ENCODE measurements at regions not wholly inside any gene's neighbourhood (a gene's known extent, or its start where the extent isn't known, plus 50 kb on each side); places are given as distances from the start of the nearest gene placed in this dataset.
"Not testable (repeated sequence)": the region's sequence is repeated elsewhere in the genome, so short reads cannot be mapped to it uniquely, and the experiment has no call there.

- no peaks in the 10 kb centered on the region for H3K4me1 Mint-ChIP-seq (ENCODE audit: low read depth)
- ATAC-seq (no peak), DNase-seq (no peak)
- no peaks in the 10 kb centered on the region for H3K27me3 Mint-ChIP-seq
- POLR2A ChIA-PET = no interaction called here
- no peak for TF ChIP-seq CTCF (IDR thresholded peaks at IDR 0.05)
- no peaks in the 10 kb centered on the region for H3K9me3 Mint-ChIP-seq
- no peak overlapping the region for H3K4me3 Mint-ChIP-seq
- intact Hi-C loops (cut with micrococcal nuclease) = no loop called here
- CTCF ChIA-PET = no interaction called here
- H3K36me3 Mint-ChIP-seq (ENCODE audit: low read depth) = no peaks in the 10 kb centered on the region
- H3K27ac Mint-ChIP-seq = no peak overlapping the region
These were observed 214.2 kb upstream of the PUDP start for GRCh38 chrX:7362111-7362510.

- no peaks in the 10 kb centered on the region for H3K27me3 Mint-ChIP-seq
- ATAC-seq = no peak
These were observed 204.0 kb upstream of the PUDP start for GRCh38 chrX:7351926-7352325.

GRCh38 chrX:7347465-7347864 is 199.5 kb upstream of the PUDP start:
- H3K4me3 Mint-ChIP-seq = no peak overlapping the region
- H3K4me1 Mint-ChIP-seq (ENCODE audit: low read depth) = no peaks in the 10 kb centered on the region

More at GRCh38 chrX:7351926-7352325, 204.0 kb upstream of the PUDP start:
- POLR2A ChIA-PET = no interaction called here
- intact Hi-C loops (cut with micrococcal nuclease) = no loop called here
- no peak overlapping the region for H3K27ac Mint-ChIP-seq
- DNase-seq = no peak
- CTCF ChIA-PET = no interaction called here
- no peak for TF ChIP-seq CTCF (IDR thresholded peaks at IDR 0.05)
- no peaks in the 10 kb centered on the region for H3K36me3 Mint-ChIP-seq (ENCODE audit: low read depth)
- no peaks in the 10 kb centered on the region for H3K9me3 Mint-ChIP-seq
- H3K4me1 Mint-ChIP-seq (ENCODE audit: low read depth) = no peaks in the 10 kb centered on the region
- H3K4me3 Mint-ChIP-seq = no peak overlapping the region

GRCh38 chrX:7346021-7346420 is 198.1 kb upstream of the PUDP start:
- ATAC-seq (no peak), DNase-seq (no peak)
- Mint-ChIP-seq H3K27me3 (no peaks in the 10 kb centered on the region), H3K36me3 (ENCODE audit: low read depth) (no peaks in the 10 kb centered on the region), H3K9me3 (no peaks in the 10 kb centered on the region), H3K27ac (no peak overlapping the region), H3K4me1 (ENCODE audit: low read depth) (no peaks in the 10 kb centered on the region), H3K4me3 (no peak overlapping the region)
- intact Hi-C loops (cut with micrococcal nuclease) = no loop called here
- ChIA-PET CTCF (no interaction called here), POLR2A (no interaction called here)
- no peak for TF ChIP-seq CTCF (IDR thresholded peaks at IDR 0.05)

More at GRCh38 chrX:7347465-7347864, 199.5 kb upstream of the PUDP start:
- Mint-ChIP-seq H3K36me3 (ENCODE audit: low read depth) (no peaks in the 10 kb centered on the region), H3K9me3 (no peaks in the 10 kb centered on the region), H3K27ac (no peak overlapping the region), H3K27me3 (no peaks in the 10 kb centered on the region)
- ATAC-seq (no peak), DNase-seq (no peak)
- POLR2A ChIA-PET = no interaction called here
- TF ChIP-seq CTCF (IDR thresholded peaks at IDR 0.05) = no peak
- CTCF ChIA-PET = no interaction called here
- intact Hi-C loops (cut with micrococcal nuclease) = no loop called here

GRCh38 chrX:7343181-7343580 is 195.2 kb upstream of the PUDP start:
- DNase-seq (no peak), ATAC-seq (no peak)
- TF ChIP-seq CTCF (IDR thresholded peaks at IDR 0.05) = no peak
- no peaks in the 10 kb centered on the region for H3K4me1 Mint-ChIP-seq (ENCODE audit: low read depth)
- H3K27me3 Mint-ChIP-seq = no peaks in the 10 kb centered on the region
- CTCF ChIA-PET = no interaction called here
- intact Hi-C loops (cut with micrococcal nuclease) = no loop called here
- POLR2A ChIA-PET = no interaction called here
- no peak overlapping the region for H3K4me3 Mint-ChIP-seq
- H3K36me3 Mint-ChIP-seq (ENCODE audit: low read depth) = no peaks in the 10 kb centered on the region
- no peaks in the 10 kb centered on the region for H3K9me3 Mint-ChIP-seq
- no peak overlapping the region for H3K27ac Mint-ChIP-seq

GRCh38 chrX:7335816-7336362 is 187.9 kb upstream of the PUDP start:
- H3K27me3 Mint-ChIP-seq = not testable (repeated sequence)

More at GRCh38 chrX:7335816-7336362, 187.9 kb upstream of the PUDP start:
- ATAC-seq; H3K27ac Mint-ChIP-seq; H3K4me3 Mint-ChIP-seq; intact Hi-C loops (cut with micrococcal nuclease); CTCF ChIA-PET; H3K36me3 Mint-ChIP-seq (ENCODE audit: low read depth); DNase-seq; POLR2A ChIA-PET; H3K4me1 Mint-ChIP-seq (ENCODE audit: low read depth); H3K9me3 Mint-ChIP-seq: not testable (repeated sequence)

Data from activated CD8-positive, alpha-beta T cell treated with anti-CD3 and anti-CD28 coated beads for 36 hours (primary cell).